ENCODE measurements at regions not wholly inside any gene's neighbourhood (a gene's known extent, or its start where the extent isn't known, plus 50 kb on each side); places are given as distances from the start of the nearest gene placed in this dataset.
"Not testable (repeated sequence)": the region's sequence is repeated elsewhere in the genome, so short reads cannot be mapped to it uniquely, and the experiment has no call there.

- no peak for DNase-seq (ENCODE audit: low read depth)
- TF ChIP-seq CTCF (IDR thresholded peaks at IDR 0.05; ENCODE audit: insufficient read depth, low read length, poor library complexity, severe bottlenecking) = no peak
- no peak overlapping the region for H3K4me3 ChIP-seq (ENCODE audit: low read depth, low read length)
- H3K27me3 ChIP-seq (ENCODE audit: control insufficient read depth, insufficient read depth, low read length) = no peaks in the 10 kb centered on the region
- no peaks in the 10 kb centered on the region for H3K36me3 ChIP-seq (ENCODE audit: control insufficient read depth, insufficient read depth, low read length)
These were observed 251.5 kb upstream of the USP15 start for GRCh38 chr12:62008703-62009102.

- H3K36me3 ChIP-seq (ENCODE audit: control insufficient read depth, insufficient read depth, low read length) = no peaks in the 10 kb centered on the region
- no peak for TF ChIP-seq CTCF (IDR thresholded peaks at IDR 0.05; ENCODE audit: insufficient read depth, low read length, poor library complexity, severe bottlenecking)
- H3K4me3 ChIP-seq (ENCODE audit: low read depth, low read length) = no peak overlapping the region
- no peak for DNase-seq (ENCODE audit: low read depth)
- H3K27me3 ChIP-seq (ENCODE audit: control insufficient read depth, insufficient read depth, low read length) = no peaks in the 10 kb centered on the region
These were observed 250.8 kb upstream of the USP15 start for GRCh38 chr12:62009445-62009844.

- H3K36me3 ChIP-seq (ENCODE audit: control insufficient read depth, insufficient read depth, low read length); DNase-seq (ENCODE audit: low read depth); H3K27me3 ChIP-seq (ENCODE audit: control insufficient read depth, insufficient read depth, low read length); H3K4me3 ChIP-seq (ENCODE audit: low read depth, low read length): not testable (repeated sequence)
These were observed 249.8 kb upstream of the USP15 start for GRCh38 chr12:62010331-62010906.

- not testable (repeated sequence) for DNase-seq (ENCODE audit: low read depth); H3K27me3 ChIP-seq (ENCODE audit: control insufficient read depth, insufficient read depth, low read length); H3K36me3 ChIP-seq (ENCODE audit: control insufficient read depth, insufficient read depth, low read length); H3K4me3 ChIP-seq (ENCODE audit: low read depth, low read length)
These were observed 249.2 kb upstream of the USP15 start for GRCh38 chr12:62010973-62011372.

- Histone ChIP-seq H3K36me3 (ENCODE audit: control insufficient read depth, insufficient read depth, low read length) (no peaks in the 10 kb centered on the region), H3K27me3 (ENCODE audit: control insufficient read depth, insufficient read depth, low read length) (no peaks in the 10 kb centered on the region), H3K4me3 (ENCODE audit: low read depth, low read length) (no peak overlapping the region)
- DNase-seq (ENCODE audit: low read depth) = no peak
- no peak for TF ChIP-seq CTCF (IDR thresholded peaks at IDR 0.05; ENCODE audit: insufficient read depth, low read length, poor library complexity, severe bottlenecking)
These were observed 245.9 kb upstream of the USP15 start for GRCh38 chr12:62014330-62014729.

- DNase-seq (ENCODE audit: low read depth) = no peak
- Histone ChIP-seq H3K27me3 (ENCODE audit: control insufficient read depth, insufficient read depth, low read length) (no peaks in the 10 kb centered on the region), H3K36me3 (ENCODE audit: control insufficient read depth, insufficient read depth, low read length) (no peaks in the 10 kb centered on the region), H3K4me3 (ENCODE audit: low read depth, low read length) (no peak overlapping the region)
- TF ChIP-seq CTCF (IDR thresholded peaks at IDR 0.05; ENCODE audit: insufficient read depth, low read length, poor library complexity, severe bottlenecking) = no peak
These were observed 244.2 kb upstream of the USP15 start for GRCh38 chr12:62016021-62016420.

- no peak for TF ChIP-seq CTCF (IDR thresholded peaks at IDR 0.05; ENCODE audit: insufficient read depth, low read length, poor library complexity, severe bottlenecking)
- no peaks in the 10 kb centered on the region for H3K27me3 ChIP-seq (ENCODE audit: control insufficient read depth, insufficient read depth, low read length)
- no peak overlapping the region for H3K4me3 ChIP-seq (ENCODE audit: low read depth, low read length)
- H3K36me3 ChIP-seq (ENCODE audit: control insufficient read depth, insufficient read depth, low read length) = no peaks in the 10 kb centered on the region
- DNase-seq (ENCODE audit: low read depth) = no peak
These were observed 238.4 kb upstream of the USP15 start for GRCh38 chr12:62021808-62022207.

All from kidney epithelial cell (primary cell).